GM19395 (cell line): ENCODE measurements at regions not wholly inside any gene's neighbourhood (a gene's known extent, or its start where the extent isn't known, plus 50 kb on each side); places are given as distances from the start of the nearest gene placed in this dataset.
A peak's percentile ranks its signal among the peaks of the same experiment; 100 is the strongest.
"Not testable (repeated sequence)": the region's sequence is repeated elsewhere in the genome, so short reads cannot be mapped to it uniquely, and the experiment has no call there.

Experiments used
- ATAC-seq: cut with Tn5 transposase; IDR thresholded peaks from one replicate; pipeline ENCODE4 v1.9.1; 2021; ENCODE audit warnings: mild to moderate bottlenecking, moderate library complexity; ENCODE audit not compliant: unreplicated experiment

GRCh38 chr5:82661933-82662332, 383.8 kb upstream of the RPS23 start:
- ATAC-seq, result no peak

- ATAC-seq, result no peak
These were observed 383.3 kb upstream of the RPS23 start for GRCh38 chr5:82661462-82661861.

- ATAC-seq, result no peak
These were observed 381.0 kb upstream of the RPS23 start for GRCh38 chr5:82659115-82659514.

- ATAC-seq, result no peak
These were observed 379.0 kb upstream of the RPS23 start for GRCh38 chr5:82657033-82657699.

GRCh38 chr5:82656341-82656761, 378.2 kb upstream of the RPS23 start:
- no peak for ATAC-seq

- no peak for ATAC-seq
These were observed 376.9 kb upstream of the RPS23 start for GRCh38 chr5:82655078-82655477.

- no peak for ATAC-seq
These were observed 371.8 kb upstream of the RPS23 start for GRCh38 chr5:82649943-82650342.

GRCh38 chr5:82644766-82645165, 366.6 kb upstream of the RPS23 start:
- no peak for ATAC-seq

GRCh38 chr5:82644229-82644628, 366.1 kb upstream of the RPS23 start:
- ATAC-seq, result no peak

- no peak for ATAC-seq
These were observed 364.2 kb upstream of the RPS23 start for GRCh38 chr5:82642313-82642712.

GRCh38 chr5:82641331-82642003, 363.3 kb upstream of the RPS23 start:
- peak; percentile 80 for ATAC-seq

GRCh38 chr5:82640916-82641315, 362.8 kb upstream of the RPS23 start:
- no peak for ATAC-seq

- ATAC-seq, result no peak
These were observed 361.4 kb upstream of the RPS23 start for GRCh38 chr5:82639393-82640144.

- no peak for ATAC-seq
These were observed 358.4 kb upstream of the RPS23 start for GRCh38 chr5:82636591-82636990.

- ATAC-seq, result peak; percentile 67
These were observed 357.6 kb upstream of the RPS23 start for GRCh38 chr5:82635561-82636288.

- ATAC-seq, result no peak
These were observed 350.3 kb upstream of the RPS23 start for GRCh38 chr5:82628364-82628910.

GRCh38 chr5:82626905-82627591, 348.9 kb upstream of the RPS23 start:
- not testable (repeated sequence) for ATAC-seq

GRCh38 chr5:82626012-82626411, 347.9 kb upstream of the RPS23 start:
- ATAC-seq, result not testable (repeated sequence)

GRCh38 chr5:82624062-82624461, 345.9 kb upstream of the RPS23 start:
- ATAC-seq, result no peak
